ENCODE measurements at regions not wholly inside any gene's neighbourhood (a gene's known extent, or its start where the extent isn't known, plus 50 kb on each side); places are given as distances from the start of the nearest gene placed in this dataset.
"Not testable (repeated sequence)": the region's sequence is repeated elsewhere in the genome, so short reads cannot be mapped to it uniquely, and the experiment has no call there.

DNA sequence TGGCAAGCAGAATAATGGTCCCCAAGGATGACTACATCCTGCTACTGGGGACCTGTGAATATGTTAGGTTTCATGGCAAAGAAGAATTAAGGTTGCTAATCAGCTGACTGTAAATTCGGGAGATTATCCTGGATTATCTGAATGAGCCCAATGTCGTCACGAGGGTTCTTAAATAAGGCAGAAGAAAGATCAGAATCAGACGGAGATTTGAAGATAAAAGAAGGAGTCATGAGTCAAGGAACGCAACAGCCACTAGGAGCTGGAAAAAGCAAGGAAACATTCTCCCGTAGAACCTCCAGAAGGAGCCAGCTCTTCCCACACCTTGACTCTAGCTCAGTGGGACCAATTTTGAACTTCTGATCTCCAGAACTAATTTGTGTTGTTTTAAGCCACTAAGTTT, 82.9 kb upstream of the APBB1IP start:
- no peaks in the 10 kb centered on the region for H3K36me3 Mint-ChIP-seq
- DNase-seq (ENCODE audit: low spot score in 2 of 2), result no peak

DNA sequence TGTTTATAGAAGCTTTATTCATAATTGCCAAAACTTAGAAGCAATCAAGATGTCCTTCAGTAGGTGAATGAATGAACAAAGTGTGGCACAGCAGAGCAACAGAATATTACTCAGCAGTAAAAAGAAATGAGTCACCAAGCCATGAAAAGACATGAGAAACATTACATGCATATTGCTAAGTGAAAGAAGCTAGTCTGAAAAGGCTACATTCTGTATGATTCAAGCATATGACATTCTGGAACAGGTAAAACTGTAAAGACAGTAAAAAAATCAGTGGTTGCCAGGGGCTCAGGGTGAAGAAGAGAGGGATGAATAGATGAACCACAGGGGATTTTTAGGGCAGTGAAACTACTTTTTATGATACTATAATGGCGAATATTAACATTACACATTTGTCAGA, 80.9 kb upstream of the APBB1IP start:
- no peaks in the 10 kb centered on the region for H3K36me3 Mint-ChIP-seq
- no peak overlapping the region for H3K4me3 Mint-ChIP-seq
- no peak overlapping the region for H3K27ac Mint-ChIP-seq
- no peaks in the 10 kb centered on the region for H3K9me3 Mint-ChIP-seq
- DNase-seq (ENCODE audit: low spot score in 2 of 2) (peak in 1 of 2 donors; percentile 52), ATAC-seq (peak; percentile 98)
- peaks cover 6% of the 10 kb centered on the region for H3K4me1 Mint-ChIP-seq

More for the DNA sequence above, 82.9 kb upstream of the APBB1IP start:
- Mint-ChIP-seq H3K9me3 (no peaks in the 10 kb centered on the region), H3K27ac (no peak overlapping the region), H3K4me1 (peaks cover 6% of the 10 kb centered on the region), H3K4me3 (no peak overlapping the region)
- no peak for ATAC-seq

DNA sequence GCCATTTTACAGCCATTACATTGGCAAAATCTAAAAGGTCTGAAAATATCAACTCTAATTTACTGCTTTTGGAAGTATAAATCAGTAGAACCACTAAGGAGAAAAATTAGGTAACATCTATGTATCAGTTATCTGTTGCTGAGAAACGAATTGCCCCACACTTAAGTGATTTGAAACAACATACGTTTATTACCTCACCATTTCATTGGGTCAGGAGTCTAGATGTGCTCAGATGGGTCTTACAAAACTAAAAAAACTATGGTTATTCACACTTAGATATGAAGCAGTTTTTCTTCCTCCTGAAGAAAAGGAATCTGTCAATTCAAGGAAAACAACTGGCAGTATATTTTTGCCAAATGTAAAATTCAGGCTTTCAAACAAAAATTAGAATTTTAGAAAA, 80.1 kb upstream of the APBB1IP start:
- Mint-ChIP-seq H3K4me1 (peaks cover 6% of the 10 kb centered on the region), H3K27ac (no peak overlapping the region), H3K9me3 (no peaks in the 10 kb centered on the region), H3K4me3 (no peak overlapping the region), H3K36me3 (no peaks in the 10 kb centered on the region)
- ATAC-seq, result no peak
- no peak for DNase-seq (ENCODE audit: low spot score in 2 of 2)

- H3K36me3 Mint-ChIP-seq, result no peaks in the 10 kb centered on the region
- H3K4me3 Mint-ChIP-seq, result no peak overlapping the region
- ATAC-seq (no peak), DNase-seq (ENCODE audit: low spot score in 2 of 2) (no peak)
- H3K4me1 Mint-ChIP-seq, result peaks cover 6% of the 10 kb centered on the region
- H3K9me3 Mint-ChIP-seq, result no peaks in the 10 kb centered on the region
- no peak overlapping the region for H3K27ac Mint-ChIP-seq
Observed at GRCh38 chr10:26359670-26360069, 78.5 kb upstream of the APBB1IP start.

DNA sequence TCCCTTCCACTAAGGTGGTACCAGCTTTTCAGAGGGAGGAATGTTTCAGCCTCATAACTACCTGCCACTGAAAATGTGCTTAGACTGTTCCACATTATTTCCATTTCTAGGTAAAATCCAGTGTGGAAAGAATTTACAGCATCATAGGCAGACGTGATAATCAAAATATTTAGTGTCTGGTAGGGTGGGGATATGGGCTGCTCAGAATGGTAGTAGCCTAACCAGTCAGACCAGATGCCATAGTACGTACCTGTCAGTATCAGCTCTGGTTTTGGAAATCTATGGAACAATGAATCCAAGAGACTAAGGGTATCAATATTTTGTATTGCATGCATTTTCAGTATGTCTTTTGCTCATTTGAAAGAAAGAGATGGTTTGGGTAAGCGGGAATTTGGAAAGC, 76.8 kb upstream of the APBB1IP start:
- H3K9me3 Mint-ChIP-seq, result no peaks in the 10 kb centered on the region
- peaks cover 6% of the 10 kb centered on the region for H3K4me1 Mint-ChIP-seq
- H3K36me3 Mint-ChIP-seq, result no peaks in the 10 kb centered on the region
- ATAC-seq (no peak), DNase-seq (ENCODE audit: low spot score in 2 of 2) (no peak)
- no peak overlapping the region for H3K4me3 Mint-ChIP-seq
- H3K27ac Mint-ChIP-seq, result no peak overlapping the region

DNA sequence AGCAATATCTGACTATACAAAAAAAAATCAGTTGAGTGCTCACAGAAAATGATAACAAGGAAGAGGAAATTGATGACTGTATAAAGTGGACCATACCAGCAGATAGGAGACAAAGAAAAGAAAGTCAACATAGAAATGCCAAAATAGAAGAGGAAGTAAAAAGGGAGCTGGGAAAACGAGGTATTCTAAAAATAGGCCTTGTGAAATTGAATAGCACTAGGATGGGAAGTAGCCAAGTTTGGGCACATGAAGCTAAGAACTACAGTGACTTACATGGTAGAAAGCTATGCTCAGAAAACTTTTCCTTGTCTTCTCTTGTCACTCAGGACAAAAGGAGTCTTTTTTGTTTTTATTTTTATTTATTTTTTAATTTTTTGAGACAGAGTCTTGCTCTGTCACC, 76.2 kb upstream of the APBB1IP start:
- H3K27ac Mint-ChIP-seq, result no peak overlapping the region
- ATAC-seq (no peak), DNase-seq (ENCODE audit: low spot score in 2 of 2) (no peak)
- H3K9me3 Mint-ChIP-seq, result no peaks in the 10 kb centered on the region
- H3K4me3 Mint-ChIP-seq, result no peak overlapping the region
- no peaks in the 10 kb centered on the region for H3K36me3 Mint-ChIP-seq
- peaks cover 6% of the 10 kb centered on the region for H3K4me1 Mint-ChIP-seq

GRCh38 chr10:26365681-26366358, 72.3 kb upstream of the APBB1IP start:
- H3K4me1 Mint-ChIP-seq, result no peaks in the 10 kb centered on the region
- no peak for DNase-seq (ENCODE audit: low spot score in 2 of 2)
- peaks cover 3% of the 10 kb centered on the region for H3K9me3 Mint-ChIP-seq
- no peaks in the 10 kb centered on the region for H3K36me3 Mint-ChIP-seq
- no peak overlapping the region for H3K27ac Mint-ChIP-seq
- no peak overlapping the region for H3K4me3 Mint-ChIP-seq
- ATAC-seq, result no peak

DNA sequence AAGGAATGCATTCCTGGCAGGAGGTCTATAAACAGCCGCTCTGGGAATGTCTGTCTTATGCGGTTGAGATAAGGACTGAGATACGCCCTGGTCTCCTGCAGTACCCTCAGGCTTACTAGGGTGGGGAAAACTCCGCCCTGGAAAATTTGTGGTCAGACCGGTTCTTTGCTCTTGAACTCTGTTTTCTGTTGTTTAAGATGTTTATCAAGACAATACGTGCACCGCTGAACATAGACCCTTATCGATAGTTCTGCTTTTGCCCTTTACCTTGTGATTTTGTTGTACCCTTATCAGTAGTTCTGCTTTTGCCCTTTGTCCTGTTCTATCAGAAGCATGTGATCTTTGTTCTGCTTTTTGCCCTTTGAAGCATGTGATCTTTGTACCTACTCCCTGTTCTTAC, 71.1 kb upstream of the APBB1IP start:
- H3K9me3 Mint-ChIP-seq; DNase-seq (ENCODE audit: low spot score in 2 of 2); H3K27ac Mint-ChIP-seq; H3K4me1 Mint-ChIP-seq; H3K36me3 Mint-ChIP-seq; ATAC-seq; H3K4me3 Mint-ChIP-seq: not testable (repeated sequence)

DNA sequence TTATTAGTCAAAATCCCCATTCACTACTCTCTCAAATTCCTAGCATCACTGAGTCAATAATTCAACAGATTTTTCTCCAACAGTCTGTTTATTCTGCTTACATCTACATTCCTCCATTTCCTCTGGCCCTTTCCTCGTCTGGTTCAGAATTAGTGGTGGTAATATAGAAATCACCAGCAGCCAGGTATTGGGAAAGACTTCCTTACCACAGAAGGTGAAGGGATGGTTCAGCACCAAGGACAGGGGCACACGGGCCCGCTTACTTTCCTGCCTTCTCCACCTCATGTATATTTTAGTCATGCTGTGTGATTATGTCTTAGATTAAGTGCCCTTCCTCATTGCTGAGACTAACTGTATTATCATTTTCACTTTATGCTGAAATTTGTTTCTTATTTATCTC, 70.4 kb upstream of the APBB1IP start:
- DNase-seq (ENCODE audit: low spot score in 2 of 2), result no peak
- no peak for ATAC-seq

GRCh38 chr10:26368463-26368862, 69.7 kb upstream of the APBB1IP start:
- no peaks in the 10 kb centered on the region for H3K4me1 Mint-ChIP-seq

More for the DNA sequence above, 70.4 kb upstream of the APBB1IP start:
- Mint-ChIP-seq H3K36me3 (no peaks in the 10 kb centered on the region), H3K4me3 (no peak overlapping the region), H3K4me1 (no peaks in the 10 kb centered on the region), H3K27ac (no peak overlapping the region), H3K9me3 (peaks cover 3% of the 10 kb centered on the region)

GRCh38 chr10:26372513-26373354, 65.4 kb upstream of the APBB1IP start:
- no peak overlapping the region for H3K4me3 Mint-ChIP-seq
- H3K36me3 Mint-ChIP-seq, result no peaks in the 10 kb centered on the region
- H3K9me3 Mint-ChIP-seq, result no peaks in the 10 kb centered on the region
- H3K4me1 Mint-ChIP-seq, result no peaks in the 10 kb centered on the region
- DNase-seq (ENCODE audit: low spot score in 2 of 2) (no peak), ATAC-seq (no peak)
- H3K27ac Mint-ChIP-seq, result no peak overlapping the region

More at GRCh38 chr10:26368463-26368862, 69.7 kb upstream of the APBB1IP start:
- ATAC-seq, result no peak
- H3K36me3 Mint-ChIP-seq, result no peaks in the 10 kb centered on the region
- peaks cover 3% of the 10 kb centered on the region for H3K9me3 Mint-ChIP-seq
- DNase-seq (ENCODE audit: low spot score in 2 of 2), result no peak
- H3K27ac Mint-ChIP-seq, result no peak overlapping the region
- no peak overlapping the region for H3K4me3 Mint-ChIP-seq

DNA sequence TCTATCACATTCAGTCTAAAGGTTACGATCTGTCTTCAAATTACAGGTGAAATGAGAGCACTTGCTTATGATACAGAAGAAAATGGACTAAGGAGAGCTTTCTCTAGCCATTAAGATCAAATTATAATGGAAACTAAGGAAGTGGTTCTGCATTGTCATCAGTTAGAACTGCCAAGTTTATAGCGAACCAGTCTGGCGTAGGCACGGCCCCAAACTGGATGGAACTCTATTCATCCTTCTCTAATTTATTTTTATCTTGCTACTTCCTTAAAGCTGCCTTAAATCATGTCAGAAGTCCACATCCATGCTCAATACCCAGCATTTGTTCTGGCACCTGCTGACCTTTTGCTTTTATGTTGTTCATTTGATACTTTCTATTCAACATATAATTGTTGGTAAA, 63.7 kb upstream of the APBB1IP start:
- H3K4me3 Mint-ChIP-seq, result no peak overlapping the region
- H3K27ac Mint-ChIP-seq, result no peak overlapping the region
- no peak for ATAC-seq
- no peaks in the 10 kb centered on the region for H3K36me3 Mint-ChIP-seq
- DNase-seq (ENCODE audit: low spot score in 2 of 2), result no peak
- H3K4me1 Mint-ChIP-seq, result no peaks in the 10 kb centered on the region
- H3K9me3 Mint-ChIP-seq, result no peaks in the 10 kb centered on the region

DNA sequence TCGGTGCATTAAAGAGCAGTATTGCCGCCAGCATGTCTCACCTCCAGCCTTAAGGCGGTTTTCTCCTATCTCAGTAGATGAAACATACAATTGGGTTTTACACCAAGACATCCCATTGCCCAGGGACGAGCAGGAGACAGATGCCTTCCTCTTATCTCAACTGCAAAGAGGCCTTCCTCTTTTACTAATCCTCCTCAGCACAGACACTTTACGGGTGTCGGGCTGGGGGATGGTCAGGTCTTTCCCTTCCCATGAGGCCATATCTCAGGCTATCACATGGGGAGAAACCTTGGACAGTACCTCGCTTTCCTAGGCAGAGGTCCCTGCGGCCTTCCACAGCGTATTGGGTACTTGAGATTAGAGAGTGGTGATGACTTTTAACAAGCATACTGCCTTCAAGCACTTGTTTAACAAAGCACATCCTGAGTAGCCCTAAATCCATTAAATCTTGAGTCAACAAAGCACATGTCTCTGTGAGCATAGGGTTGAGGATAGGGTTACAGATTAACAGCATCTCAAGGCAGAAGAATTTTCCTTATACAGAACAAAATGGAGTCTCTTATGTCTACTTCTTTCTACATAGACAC, 60.8 kb upstream of the APBB1IP start:
- DNase-seq (ENCODE audit: low spot score in 2 of 2); H3K27ac Mint-ChIP-seq: not testable (repeated sequence)

DNA sequence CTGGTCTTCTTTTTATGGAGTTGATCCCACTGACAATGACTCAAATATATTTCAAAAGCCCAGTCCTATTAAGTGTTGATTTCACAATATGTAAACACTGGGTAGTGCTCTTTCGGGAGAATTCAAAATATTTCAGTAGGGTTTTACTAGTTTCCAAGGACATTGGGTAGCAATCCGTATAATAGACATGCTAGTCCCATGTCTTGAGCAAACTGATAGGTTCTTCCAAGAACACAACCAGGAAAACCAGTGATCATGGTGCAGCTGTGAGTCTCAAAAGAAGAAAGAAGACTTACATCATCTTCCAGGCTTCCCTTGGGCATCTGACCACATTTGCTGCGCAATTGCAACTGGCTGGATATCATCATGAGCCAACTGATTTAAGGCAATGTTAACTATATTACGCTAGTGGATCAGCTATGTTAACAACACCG, 59.3 kb upstream of the APBB1IP start:
- Mint-ChIP-seq H3K4me1 (no peaks in the 10 kb centered on the region), H3K4me3 (no peak overlapping the region), H3K9me3 (no peaks in the 10 kb centered on the region), H3K36me3 (no peaks in the 10 kb centered on the region), H3K27ac (no peak overlapping the region)
- no peak for ATAC-seq
- DNase-seq (ENCODE audit: low spot score in 2 of 2), result peak in 1 of 2 donors; percentile 30

More for the DNA sequence above, 60.8 kb upstream of the APBB1IP start:
- not testable (repeated sequence) for ATAC-seq, H3K36me3 Mint-ChIP-seq, H3K4me1 Mint-ChIP-seq, H3K4me3 Mint-ChIP-seq, H3K9me3 Mint-ChIP-seq

- Mint-ChIP-seq H3K4me1 (no peaks in the 10 kb centered on the region), H3K27ac (no peak overlapping the region), H3K4me3 (no peak overlapping the region), H3K9me3 (no peaks in the 10 kb centered on the region), H3K36me3 (no peaks in the 10 kb centered on the region)
- DNase-seq (ENCODE audit: low spot score in 2 of 2) (no peak), ATAC-seq (no peak)
Observed at GRCh38 chr10:26380815-26381214, 57.3 kb upstream of the APBB1IP start.

GRCh38 chr10:26381986-26382385, 56.2 kb upstream of the APBB1IP start:
- ATAC-seq (no peak), DNase-seq (ENCODE audit: low spot score in 2 of 2) (no peak)
- no peaks in the 10 kb centered on the region for H3K36me3 Mint-ChIP-seq
- no peaks in the 10 kb centered on the region for H3K4me1 Mint-ChIP-seq
- no peak overlapping the region for H3K27ac Mint-ChIP-seq
- H3K4me3 Mint-ChIP-seq, result no peak overlapping the region
- no peaks in the 10 kb centered on the region for H3K9me3 Mint-ChIP-seq

Measured in stimulated activated effector memory CD8-positive, alpha-beta T cell treated with anti-CD3 and anti-CD28 coated beads, Interleukin-12 subunit alpha, Interleukin-12 subunit beta, amount 100 ng/mL, for 72 hours (primary cell).